Peyer's patch (tissue), 4 donors: ENCODE measurements at regions not wholly inside any gene's neighbourhood (a gene's known extent, or its start where the extent isn't known, plus 50 kb on each side); places are given as distances from the start of the nearest gene placed in this dataset.

Experiments used
- POLR2A ChIP-seq, 2 donors: fragments of 450-650 bp; IDR thresholded peaks; one replicate each; pipeline ENCODE4 v1.5.1; 2017; ENCODE audit warnings: antibody characterized with exemption in 2 of 2, mild to moderate bottlenecking in 2 of 2, moderate library complexity in 2 of 2
- TF ChIP-seq, protein P1 (sequence below), 6 experiments: fragments of 450-650 bp in 4 of 6; fragments of 200-600 bp in 2 of 6; sonication (generic) in 1 of 6; IDR thresholded peaks; one replicate each; pipeline ENCODE4 v1.5.1; 2017 to 2019; ENCODE audit warnings: antibody characterized with exemption in 6 of 6, mild to moderate bottlenecking in 3 of 6, moderate library complexity in 1 of 6

DNA sequence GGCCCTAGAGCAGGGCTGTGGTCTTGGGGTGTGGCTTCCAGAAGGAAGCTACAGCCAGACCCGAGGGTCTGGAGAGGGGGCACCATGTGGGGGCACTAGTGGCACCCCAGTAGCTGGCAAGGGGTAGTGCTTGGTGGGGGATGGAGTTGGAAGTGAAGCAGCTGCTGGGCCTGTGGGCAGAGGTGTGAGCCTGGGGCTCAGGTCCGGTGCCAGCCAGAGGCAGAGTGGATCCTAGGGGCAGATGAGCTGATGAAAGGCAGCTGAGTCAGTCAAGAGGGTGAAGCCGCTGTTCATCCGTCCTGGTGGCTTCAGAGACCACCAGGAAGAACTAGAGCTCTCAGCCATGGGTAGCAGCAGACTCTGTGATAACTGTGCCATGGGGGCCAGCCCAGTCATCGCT lies 172.6 kb downstream of the TBC1D2B start:
- TF ChIP-seq, protein P1, sequence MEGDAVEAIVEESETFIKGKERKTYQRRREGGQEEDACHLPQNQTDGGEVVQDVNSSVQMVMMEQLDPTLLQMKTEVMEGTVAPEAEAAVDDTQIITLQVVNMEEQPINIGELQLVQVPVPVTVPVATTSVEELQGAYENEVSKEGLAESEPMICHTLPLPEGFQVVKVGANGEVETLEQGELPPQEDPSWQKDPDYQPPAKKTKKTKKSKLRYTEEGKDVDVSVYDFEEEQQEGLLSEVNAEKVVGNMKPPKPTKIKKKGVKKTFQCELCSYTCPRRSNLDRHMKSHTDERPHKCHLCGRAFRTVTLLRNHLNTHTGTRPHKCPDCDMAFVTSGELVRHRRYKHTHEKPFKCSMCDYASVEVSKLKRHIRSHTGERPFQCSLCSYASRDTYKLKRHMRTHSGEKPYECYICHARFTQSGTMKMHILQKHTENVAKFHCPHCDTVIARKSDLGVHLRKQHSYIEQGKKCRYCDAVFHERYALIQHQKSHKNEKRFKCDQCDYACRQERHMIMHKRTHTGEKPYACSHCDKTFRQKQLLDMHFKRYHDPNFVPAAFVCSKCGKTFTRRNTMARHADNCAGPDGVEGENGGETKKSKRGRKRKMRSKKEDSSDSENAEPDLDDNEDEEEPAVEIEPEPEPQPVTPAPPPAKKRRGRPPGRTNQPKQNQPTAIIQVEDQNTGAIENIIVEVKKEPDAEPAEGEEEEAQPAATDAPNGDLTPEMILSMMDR (IDR thresholded peaks at IDR 0.05) = no peak
- no peak for TF ChIP-seq POLR2A (IDR thresholded peaks at IDR 0.05)
